Stimulated activated CD4-positive, alpha-beta T cell treated with anti-CD3 and anti-CD28 coated beads, TNF-alpha, amount 100 ng/mL, for 4 hours (primary cell): ENCODE measurements at regions not wholly inside any gene's neighbourhood (a gene's known extent, or its start where the extent isn't known, plus 50 kb on each side); places are given as distances from the start of the nearest gene placed in this dataset.
"Not testable (repeated sequence)": the region's sequence is repeated elsewhere in the genome, so short reads cannot be mapped to it uniquely, and the experiment has no call there.

ENCODE experiments used
- DNase-seq, 3 experiments: peaks; one replicate each; pipeline ENCODE4 v3.0.0-alpha.2; 2020; ENCODE audit warnings: low read depth in 3 of 3

DNA sequence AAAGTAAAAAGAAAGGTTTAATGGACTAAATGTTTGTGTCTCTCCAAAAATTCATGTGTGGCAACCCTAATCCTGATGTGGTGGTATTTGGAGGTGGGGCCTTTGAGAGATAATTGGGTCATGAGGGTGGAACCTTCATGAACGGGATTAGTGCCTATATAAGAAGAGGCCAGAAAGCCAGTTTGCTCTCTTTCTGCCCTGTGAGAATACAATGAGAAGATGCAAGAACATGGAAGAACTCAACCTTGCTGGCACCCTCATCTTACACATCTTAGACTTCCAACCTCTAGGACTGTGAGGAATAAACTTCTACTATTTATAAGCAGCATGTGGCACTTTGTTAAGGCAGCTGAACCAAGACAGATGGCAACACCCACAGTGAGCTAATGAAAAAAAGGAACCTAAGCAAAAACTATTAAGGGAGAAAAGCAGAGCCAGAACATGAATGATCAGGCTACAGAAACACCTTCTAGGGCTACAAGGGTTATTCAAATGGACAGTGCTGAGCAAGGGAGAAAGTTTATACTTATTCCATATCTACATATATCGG is 159.5 kb downstream of the PLK2 start:
- DNase-seq, result no peak

DNA sequence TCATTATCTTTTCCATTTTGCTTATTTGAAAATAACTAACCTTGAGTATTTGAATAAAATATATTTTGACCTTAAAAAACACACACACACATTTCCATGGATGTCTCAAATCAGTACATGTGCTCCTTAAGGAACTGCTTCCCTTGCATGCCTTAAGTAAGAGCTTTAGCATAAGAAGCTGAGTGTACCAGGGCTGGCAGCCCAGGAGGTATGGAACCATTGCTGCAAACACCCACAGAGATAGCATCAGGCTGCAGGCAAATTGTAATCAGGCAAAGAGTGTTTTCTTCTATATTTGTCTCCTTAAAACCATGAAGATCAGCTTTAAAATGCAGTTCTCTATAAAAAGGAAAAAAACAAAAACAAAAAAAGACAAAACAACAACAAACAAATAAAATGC is 160.6 kb downstream of the PLK2 start:
- DNase-seq, result no peak

DNA sequence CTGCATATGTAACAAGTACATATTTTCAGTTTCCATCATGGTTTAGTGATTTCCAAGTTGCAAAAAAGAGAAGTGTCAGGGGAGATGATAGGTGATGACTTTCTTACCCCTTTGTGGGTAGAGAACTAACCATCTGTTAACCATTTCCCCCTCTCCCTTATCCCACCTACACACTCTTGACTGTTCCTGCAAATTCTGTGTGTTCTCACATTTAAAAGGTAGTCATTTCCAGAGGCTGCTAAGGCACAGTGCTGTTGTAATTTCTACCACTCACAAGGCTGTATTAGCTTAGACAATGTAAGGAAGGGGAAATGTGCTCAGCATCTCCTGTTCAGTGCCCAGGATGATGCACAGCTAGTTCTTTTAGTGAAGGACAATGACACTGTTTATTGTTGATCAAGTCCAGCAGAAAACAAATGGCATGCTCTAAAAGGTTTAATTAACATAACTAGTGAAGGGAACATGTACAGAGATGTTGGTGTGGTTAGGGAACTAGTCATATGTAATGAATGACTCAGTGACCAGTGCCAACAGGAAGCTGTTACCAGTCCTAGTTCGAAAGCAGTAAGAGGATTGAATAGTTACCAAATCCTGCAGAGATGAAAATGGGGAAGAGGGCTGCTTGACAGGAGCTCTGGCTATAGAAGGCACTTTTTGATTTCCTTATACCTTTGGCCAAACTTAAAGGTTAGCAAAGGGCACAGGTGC is 165.1 kb downstream of the PLK2 start:
- DNase-seq, result no peak

DNA sequence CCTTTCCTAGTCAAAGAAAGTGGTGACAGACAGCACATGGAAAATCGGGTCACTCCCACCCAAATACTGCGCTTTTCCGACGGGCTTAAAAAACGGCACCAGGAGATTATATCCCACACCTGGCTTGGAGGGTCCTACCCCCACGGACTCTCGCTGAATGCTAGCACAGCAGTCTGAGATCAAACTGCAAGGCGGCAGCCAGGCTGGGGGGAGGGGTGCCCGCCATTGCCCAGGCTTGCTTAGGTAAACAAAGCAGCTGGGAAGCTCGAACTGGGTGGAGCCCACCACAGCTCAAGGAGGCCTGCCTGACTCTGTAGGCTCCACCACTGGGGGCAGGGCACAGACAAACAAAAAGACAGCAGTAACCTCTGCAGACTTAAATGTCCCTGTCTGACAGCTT is 171.6 kb downstream of the PLK2 start:
- not testable (repeated sequence) for DNase-seq

DNA sequence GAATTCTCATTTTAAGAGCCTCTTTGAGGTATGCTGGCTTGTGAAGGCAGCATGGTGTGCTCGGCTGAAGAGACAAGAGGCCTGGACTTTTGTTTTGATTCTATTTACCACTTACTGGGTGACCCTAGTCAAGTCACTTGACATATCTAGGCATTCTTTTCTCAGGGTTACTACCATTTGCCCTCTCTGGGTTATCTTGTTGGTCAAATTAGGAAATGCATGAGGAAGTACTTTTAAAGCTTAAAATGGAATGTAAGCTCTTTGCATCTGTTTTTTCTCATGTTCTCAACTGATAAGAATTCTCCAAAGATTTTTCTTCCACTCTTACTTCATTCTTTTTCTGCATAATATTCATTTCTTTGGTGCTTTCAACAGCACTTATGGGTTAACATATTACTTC is 173.1 kb downstream of the PLK2 start:
- no peak for DNase-seq

DNA sequence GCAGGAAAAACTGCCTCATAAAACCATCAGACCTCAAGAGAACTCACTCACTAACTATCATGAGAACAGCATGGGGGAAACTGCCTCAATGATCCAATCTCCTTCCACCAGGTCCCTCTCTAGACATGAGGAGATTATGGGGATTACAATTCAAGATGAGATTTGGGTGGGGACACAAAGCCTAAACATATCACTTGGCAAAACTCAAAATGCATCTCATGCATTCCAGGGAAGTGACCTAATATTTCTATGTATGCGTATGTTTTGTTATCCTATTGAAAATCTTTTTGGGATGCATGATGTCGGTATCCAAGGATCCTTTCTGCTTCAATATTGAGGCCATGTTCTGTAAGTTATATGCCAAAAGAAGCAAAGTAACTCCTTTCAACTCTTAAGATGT is 174.0 kb downstream of the PLK2 start:
- no peak for DNase-seq

DNA sequence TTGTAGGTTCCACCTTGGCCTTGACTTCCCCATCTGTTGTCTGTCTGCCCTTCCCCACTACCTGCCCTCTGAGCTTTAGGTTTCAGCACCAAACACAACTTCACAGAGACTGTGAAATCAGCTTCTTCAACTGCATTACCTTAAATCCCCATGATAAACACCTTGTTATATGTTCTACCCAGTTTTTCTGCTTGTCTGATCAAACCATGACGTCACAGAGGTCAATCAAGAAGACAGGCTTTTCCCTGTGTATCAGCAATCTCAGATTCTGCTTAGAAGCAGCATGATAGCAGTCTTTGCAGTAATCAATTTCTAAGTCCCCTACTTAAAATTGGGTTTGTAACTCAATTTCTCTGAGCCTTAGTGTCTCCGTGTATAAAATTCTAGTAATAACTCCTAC is 175.0 kb downstream of the PLK2 start:
- DNase-seq, result no peak

DNA sequence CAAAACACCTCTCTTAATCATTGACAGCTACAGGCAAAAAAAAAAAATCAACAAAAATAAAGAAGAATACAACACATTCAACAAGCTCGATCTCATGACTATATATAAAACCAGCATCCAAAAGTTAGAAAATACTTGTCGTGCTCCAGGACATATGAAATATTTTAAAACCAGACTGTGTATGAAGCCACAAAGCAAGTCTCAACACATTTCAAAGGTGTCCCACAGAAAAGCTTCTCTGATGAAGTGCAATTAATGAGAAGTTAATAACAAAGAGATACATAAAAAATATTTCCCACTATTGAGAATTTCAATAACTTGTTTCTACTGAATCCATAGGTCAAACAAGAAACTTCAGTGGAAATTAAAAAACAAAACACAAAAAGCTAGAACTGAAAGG is 178.7 kb downstream of the PLK2 start:
- no peak for DNase-seq

DNA sequence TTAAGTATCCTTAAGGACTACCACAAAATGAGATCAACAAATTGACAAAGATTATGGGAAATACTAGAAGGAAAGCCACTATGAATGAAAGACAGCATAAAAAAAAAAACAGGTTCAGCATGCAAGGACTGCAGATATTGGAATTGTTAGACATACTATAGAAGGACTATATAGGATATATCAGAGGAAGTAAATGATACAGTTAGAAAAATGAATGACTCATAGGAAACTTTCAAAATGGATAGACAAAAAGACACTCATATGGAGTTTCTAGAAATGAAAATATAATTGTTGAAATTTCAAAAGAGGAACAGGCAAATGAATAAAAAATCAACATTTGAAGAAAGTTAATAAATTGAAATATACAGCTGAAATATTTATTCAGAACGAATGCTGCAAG is 180.6 kb downstream of the PLK2 start:
- no peak for DNase-seq

DNA sequence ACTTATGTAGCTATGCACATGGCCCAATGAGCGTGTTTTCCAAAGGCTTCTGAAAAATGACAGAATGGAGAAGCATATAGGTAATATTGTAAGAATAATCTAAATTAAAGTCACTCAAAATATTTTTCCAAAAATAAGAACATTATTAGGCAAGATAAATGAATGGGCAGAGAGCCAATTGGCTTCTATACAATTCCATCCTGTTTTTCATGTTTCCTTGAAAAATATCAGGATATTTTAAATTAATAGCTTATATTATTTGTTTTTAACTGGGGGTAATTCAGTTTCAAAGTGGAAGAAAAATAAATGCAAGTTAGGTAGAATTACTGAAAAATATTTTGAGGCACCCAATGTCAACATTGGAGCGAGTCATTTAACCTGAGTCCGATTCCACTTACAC is 183.5 kb downstream of the PLK2 start:
- DNase-seq, result no peak

DNA sequence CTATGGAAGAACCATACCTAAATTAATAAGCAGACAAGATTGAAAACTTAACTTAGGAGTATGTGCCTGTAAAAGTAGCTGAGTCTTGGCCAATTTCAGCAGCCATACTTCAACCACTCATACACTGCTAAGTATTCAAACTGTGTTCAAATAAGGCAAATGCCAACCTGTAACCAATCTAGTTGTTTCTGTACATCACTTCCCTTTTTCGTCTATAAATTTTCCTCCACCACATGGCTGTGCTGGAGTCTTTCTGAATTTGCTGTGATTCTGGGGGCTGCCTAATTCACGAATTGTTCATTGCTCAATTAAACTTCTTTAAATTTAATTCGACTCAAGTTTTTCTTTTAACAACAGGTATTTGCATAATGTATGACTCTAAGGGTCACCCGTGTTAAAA is 184.4 kb downstream of the PLK2 start:
- no peak for DNase-seq

DNA sequence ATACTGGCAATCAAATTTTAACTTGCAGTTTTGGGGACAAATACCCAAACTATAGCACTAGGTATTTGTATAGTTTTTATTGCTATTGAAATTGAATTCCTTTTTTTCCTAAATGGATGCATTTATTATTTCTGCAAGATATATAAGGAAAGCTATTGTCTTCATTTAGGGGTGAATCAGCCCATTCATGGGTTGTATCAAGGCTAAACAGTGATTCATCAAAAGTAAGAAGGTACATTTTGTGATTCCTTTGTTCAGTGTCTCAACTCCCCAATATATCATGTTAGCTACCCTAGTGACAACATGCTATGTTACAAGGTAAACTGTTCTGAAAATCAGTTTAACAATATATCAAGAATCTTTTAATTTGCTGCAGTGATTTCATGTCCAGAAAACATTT is 185.7 kb downstream of the PLK2 start:
- DNase-seq, result no peak

DNA sequence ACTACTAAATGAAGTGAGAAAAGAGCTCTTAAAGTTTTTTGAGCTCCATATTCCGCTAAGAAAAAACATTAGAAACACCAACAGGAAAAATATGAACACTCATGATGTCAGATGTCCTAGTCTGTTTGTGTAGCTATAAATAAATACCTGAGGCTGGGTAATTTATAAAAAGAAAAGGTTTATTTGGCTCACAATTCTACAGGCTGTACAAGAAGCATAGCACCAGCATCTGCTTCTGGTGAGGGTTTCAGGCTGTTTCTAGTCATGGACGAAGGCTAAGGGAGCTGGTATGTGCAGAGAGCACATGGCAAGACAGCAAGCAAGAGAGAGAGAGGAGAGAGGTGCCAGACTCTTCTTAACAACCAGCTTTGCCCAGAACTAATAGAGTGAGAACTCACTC is 186.2 kb downstream of the PLK2 start:
- no peak for DNase-seq

DNA sequence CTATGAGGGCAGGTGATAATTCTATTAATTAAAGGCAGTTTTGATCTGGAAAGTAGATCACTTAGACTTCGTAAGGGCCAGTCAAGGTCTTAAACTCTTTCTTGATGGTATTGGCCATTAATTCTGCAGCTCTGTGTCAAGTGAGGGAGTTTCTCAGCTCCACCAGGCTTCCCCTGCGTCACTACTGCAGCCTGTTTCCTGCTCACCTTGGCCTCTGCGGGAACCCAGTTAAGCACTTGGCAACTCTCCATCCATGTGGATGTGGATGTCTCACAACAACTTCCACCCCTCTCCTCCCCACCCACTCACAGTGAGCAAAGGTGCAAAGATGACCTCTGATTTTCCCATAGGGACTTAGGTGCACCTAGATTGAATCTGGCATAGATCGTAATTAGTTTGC is 191.6 kb downstream of the PLK2 start:
- no peak for DNase-seq

DNA sequence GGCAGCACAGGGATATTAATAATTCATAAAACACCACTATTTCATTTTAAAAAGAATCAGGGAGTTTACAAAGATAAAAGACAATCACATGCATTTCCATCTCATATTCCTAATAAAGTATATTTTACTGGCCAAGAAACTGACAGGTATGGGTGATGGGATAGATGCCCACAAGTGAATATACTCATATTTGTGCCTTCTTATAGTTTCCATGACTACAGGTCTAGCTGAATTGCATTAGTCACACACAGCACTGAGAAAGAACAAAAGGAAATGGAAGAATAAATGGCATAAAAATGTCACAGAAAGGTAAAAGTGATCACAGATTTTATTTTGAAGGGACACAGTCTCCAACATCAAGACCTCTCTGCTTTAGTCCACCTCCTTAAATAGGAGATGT is 193.5 kb downstream of the PLK2 start:
- DNase-seq, result no peak

DNA sequence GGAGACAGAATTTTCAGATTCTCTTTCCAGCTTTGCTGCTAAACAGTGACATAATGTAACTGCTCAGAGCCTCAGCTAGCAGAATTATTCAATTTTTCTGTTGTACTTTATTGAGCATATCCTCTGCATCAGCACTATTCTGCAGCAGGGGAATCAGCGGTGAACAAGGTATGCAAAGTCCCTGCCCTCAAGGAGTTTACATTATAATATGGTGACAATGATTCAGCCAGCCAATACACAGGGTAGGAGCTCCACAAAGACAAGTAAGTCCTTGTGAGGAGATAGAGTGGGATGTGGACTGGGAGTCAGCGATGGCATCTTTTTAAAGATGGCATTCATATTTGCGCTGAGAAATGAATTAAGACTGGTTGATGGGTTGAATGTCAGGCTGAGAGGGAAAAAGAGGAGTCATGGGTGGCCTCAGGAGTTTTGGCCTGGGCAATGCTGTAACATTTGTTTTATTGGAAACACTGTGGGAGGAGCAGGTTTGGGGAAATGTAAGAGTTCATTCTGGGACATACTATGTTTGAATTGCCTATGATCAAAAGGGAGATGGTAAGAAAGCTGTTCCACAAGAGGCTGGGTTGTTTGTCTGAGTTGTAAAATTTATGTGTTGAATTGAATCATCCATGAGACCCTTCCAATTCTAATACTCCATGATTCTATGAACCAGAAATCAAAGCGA is 194.5 kb downstream of the PLK2 start:
- DNase-seq, result no peak

DNA sequence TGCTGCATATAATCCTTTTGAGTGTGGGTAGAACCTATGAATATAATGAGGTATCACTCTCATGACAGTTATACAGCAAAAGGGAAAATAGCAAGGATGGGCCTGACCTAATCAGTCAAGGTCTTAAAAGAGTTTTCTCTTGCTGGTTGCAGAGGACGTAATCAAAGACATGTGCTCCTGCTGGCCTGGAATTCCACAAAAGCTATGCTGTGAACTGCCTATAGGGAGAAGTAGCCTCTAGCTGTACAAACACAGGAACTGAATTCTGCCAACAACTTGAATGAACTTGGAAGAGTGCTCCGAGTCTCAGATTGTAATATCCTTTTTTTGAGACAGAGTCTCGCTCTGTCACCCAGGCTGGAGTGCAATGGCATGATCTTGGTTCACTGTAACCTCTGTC is 195.6 kb downstream of the PLK2 start:
- DNase-seq, result no peak

DNA sequence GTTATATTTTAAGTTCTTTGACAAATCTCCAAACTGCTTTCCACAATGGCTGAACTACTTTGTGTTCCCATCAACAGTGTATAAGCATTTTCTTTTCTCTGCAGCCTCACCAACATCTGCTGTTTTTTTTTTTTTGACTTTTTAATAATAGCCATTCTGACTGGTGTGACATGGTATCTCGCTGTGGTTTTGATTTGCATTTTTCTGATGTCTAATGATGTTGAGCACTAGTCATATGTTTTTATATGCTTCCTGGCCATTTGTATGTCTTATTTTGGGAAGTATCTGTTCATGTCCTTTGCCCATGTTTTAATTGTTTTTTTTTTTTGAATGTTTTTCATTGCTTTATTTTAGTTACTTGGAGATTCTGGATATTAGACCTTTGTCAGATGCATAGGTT is 196.6 kb downstream of the PLK2 start:
- DNase-seq, result no peak

DNA sequence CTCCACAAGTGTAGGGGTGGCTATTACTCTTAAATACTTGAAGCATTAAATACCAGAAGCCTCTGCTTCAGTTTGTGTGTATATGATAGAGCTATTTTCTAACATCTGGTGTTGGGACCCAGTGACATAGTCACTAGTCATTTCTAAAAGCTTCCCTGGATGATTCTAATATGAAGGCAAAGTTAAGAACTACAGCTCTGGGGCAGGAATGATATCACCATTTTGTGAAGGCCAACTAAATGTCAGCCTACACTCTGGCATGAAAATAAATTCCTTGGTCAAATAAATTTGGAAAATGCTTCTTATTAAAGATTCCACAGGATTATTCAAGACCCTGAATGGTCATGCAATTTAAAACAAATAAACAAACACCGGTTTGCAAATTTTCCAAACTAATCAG is 197.7 kb downstream of the PLK2 start:
- no peak for DNase-seq

DNA sequence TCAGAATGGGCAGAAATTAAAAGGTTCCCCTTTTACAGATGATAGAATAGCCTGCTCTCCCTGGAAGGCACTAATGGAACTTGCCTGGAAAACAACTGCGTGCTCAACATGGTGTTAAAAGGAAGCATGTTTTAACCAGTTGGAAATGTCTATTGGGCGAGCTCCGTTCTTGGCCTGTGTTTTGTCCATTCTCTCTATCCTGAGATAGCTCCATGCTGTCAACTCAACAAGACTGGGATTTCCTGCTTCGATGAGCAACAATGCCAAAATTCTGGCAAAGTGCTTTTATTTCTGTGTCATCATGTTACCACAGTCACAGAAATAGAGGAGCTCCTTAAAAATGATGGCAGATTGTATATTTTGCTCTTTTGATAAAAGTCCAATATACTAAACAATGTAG is 198.3 kb downstream of the PLK2 start:
- DNase-seq, result no peak

DNA sequence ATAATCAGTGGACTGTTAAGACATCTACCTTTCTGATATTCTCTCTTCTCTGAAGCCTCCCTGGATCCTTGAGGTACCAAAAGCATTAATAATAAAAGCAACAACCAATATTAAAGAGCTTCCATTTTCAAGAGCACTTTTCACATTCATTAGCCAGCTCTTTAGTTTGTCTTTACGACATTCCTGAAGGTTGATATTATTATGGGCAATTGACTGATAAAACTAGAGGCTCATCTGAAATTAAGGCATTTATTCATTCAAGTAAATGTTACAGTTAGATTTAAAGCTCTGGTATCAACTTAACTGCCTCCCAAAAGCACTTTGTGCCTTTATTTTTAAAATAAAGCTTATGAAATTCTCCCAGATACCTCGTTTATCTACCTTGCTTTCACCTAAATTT is 199.6 kb downstream of the PLK2 start:
- DNase-seq, result no peak

DNA sequence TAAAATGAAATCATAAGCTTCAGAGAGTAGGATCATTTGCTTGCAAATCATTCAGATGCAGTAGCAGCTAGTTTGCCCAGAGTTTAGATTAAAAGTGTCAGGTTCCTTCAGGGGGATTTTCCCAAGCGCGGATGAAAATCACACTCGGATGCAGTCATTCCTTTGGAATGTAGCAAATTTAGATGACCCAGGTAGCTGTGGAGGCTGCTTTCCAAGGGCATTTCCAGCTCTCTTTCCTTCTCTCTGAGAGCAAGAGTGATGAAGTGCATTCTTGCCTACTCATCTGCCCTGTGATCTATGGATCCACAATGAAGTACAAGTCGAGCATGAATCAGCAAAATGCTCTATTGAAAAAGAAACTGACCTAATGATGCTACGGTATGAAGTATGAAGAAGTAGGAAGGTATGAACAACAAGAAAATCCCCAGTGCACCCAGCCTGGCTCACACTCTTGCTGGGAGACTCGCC is 200.2 kb downstream of the PLK2 start:
- DNase-seq, result no peak

DNA sequence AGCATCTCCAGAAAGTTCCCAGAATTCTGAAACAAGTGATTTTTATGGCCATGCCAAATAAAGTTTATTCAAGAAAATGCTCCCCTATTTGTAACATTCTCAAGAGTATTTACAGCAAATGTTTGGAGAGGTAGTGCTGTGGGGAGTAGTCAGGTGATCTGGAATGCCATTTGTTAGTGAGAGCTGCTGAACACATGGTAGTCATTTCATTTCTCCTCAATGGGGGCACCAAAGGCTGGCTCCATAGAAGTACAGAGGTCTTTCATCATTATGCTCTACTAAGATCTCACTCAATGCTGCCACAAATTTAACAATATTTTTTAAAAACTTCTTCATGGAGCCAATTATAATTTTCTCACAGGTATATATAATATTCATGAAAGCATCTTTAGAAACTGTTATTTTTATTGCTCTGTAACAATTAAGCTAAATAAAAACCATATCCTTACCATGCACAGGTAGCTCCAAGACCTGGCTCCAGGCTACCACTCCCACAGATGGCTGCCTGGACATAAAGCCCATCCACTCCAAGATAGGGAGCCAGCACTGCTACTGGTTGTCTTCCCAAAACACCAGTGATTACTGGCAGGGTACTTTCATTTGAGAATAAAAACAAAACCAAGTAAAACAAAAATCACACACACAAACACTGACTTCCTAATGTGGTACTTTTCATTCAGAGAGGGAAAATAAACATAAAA is 200.8 kb downstream of the PLK2 start:
- DNase-seq, result no peak
